HepG2 (cell line): ENCODE measurements at regions not wholly inside any gene's neighbourhood (a gene's known extent, or its start where the extent isn't known, plus 50 kb on each side); places are given as distances from the start of the nearest gene placed in this dataset.

Source experiments
- ATAC-seq: fragments of 200-7000 bp; cut with Tn5 transposase; 3 replicates; pipeline ENCODE4 v1.9.1; 2020; ENCODE audit warnings: mild to moderate bottlenecking, moderate library complexity
- BruUV-seq: library from RNA; stranded (reverse); fragments of 400-500 nt; replicated peaks from 2 replicates; lab custom pipeline; 2021; lab: Mats Ljungman, UMichigan
- CTCF ChIA-PET: fragments of 300-600 bp; formaldehyde crosslinking; extraction: SDS; loops from one replicate; lab custom pipeline; 2021; ENCODE audit warnings: low total read pairs, inconsistent platforms, low intra/inter-chr PET ratio; lab: Yijun Ruan, JAX
- POLR2A ChIA-PET: fragments of 350-600 bp; sonication (Branson Sonifier 250); formaldehyde crosslinking; loops from one replicate; lab custom pipeline; 2020; ENCODE audit warnings: antibody characterized with exemption, inconsistent platforms; lab: Yijun Ruan, JAX
- DNase-seq: peaks from one replicate; pipeline ENCODE4 v3.0.0-alpha.2; 2015; ENCODE audit warnings: low spot score
- FAIRE-seq: peaks from 3 replicates; lab custom pipeline; 2011; peaks lifted over from hg19 to GRCh38; lab: Jason Lieb, UNC
- H2AFZ ChIP-seq: one replicate; pipeline ENCODE4 v1.6.1; 2011; ENCODE audit warnings: low read length, inconsistent platforms
- H3K27ac ChIP-seq: fragments of 300-600 bp; 3 replicates; pipeline ENCODE4 v1.8.0; 2011; ENCODE audit warnings: mixed run types, mild to moderate bottlenecking, mixed read lengths, low read length, inconsistent platforms; ENCODE audit not compliant: insufficient read depth; ENCODE audit errors: extremely low read length
- H3K27me3 ChIP-seq, 2 experiments: fragments of 200-600 bp in 1 of 2; 2 replicates in 1 of 2; 3 replicates in 1 of 2; pipeline versions ENCODE4 v1.6.0 to v1.8.0; 2011; ENCODE audit warnings: low read length in 2 of 2, mild to moderate bottlenecking in 2 of 2, moderate library complexity in 2 of 2, inconsistent platforms in 1 of 2; ENCODE audit not compliant: insufficient read depth in 2 of 2, control insufficient read depth in 1 of 2
- H3K36me3 ChIP-seq, 2 experiments: fragments of 200-600 bp in 1 of 2; replicated peaks in 1 of 2; 2 replicates in 1 of 2; 3 replicates in 1 of 2; pipeline versions ENCODE4 v1.5.1 to v1.8.0; 2011; ENCODE audit warnings: low read length in 2 of 2, inconsistent platforms in 1 of 2; ENCODE audit not compliant: insufficient read depth in 2 of 2, control insufficient read depth in 1 of 2
- H3K4me1 ChIP-seq: 2 replicates; pipeline ENCODE4 v1.5.1; 2012; ENCODE audit warnings: low read length, inconsistent platforms; ENCODE audit not compliant: insufficient read depth
- H3K4me2 ChIP-seq: 2 replicates; pipeline ENCODE4 v1.6.0; 2011; ENCODE audit warnings: low read depth, low read length, inconsistent platforms
- H3K4me3 ChIP-seq, 3 experiments: fragments of 200-600 bp in 1 of 3; sonication (generic), shearing (Covaris generic) in 1 of 3; replicated peaks in 1 of 3; 2 replicates each; pipeline ENCODE4 v1.5.1; 2011 to 2016; ENCODE audit warnings: low read length in 3 of 3, inconsistent platforms in 2 of 3, low read depth in 2 of 3, mild to moderate bottlenecking in 2 of 3, control low read depth in 1 of 3, mixed read lengths in 1 of 3; ENCODE audit not compliant: insufficient read depth in 1 of 3
- H3K79me2 ChIP-seq: one replicate; pipeline ENCODE4 v1.6.1; 2011; ENCODE audit warnings: low read length, inconsistent platforms; ENCODE audit not compliant: insufficient read depth
- H3K9ac ChIP-seq: 2 replicates; pipeline ENCODE4 v1.6.0; 2011; ENCODE audit warnings: mild to moderate bottlenecking, low read depth, low read length, inconsistent platforms; ENCODE audit not compliant: insufficient read depth
- H3K9me3 ChIP-seq: 2 replicates; pipeline ENCODE4 v1.5.1; 2012; ENCODE audit warnings: mild to moderate bottlenecking, low read length
- H4K20me1 ChIP-seq: 2 replicates; pipeline ENCODE4 v1.6.0; 2011; ENCODE audit warnings: inconsistent platforms, mild to moderate bottlenecking, low read length, moderate library complexity; ENCODE audit not compliant: insufficient read depth
- HNRNPUL1 ChIP-seq: fragments of 200-400 bp; formaldehyde crosslinking; IDR thresholded peaks from 2 replicates; pipeline ENCODE4 v1.6.1; 2017; ENCODE audit warnings: low read depth, mild to moderate bottlenecking, low read length, moderate library complexity
- KDM2A ChIP-seq: sonication (generic); formaldehyde crosslinking; IDR thresholded peaks from 2 replicates; pipeline ENCODE4 v1.4.0; 2020; ENCODE audit warnings: low read depth, missing genetic modification reagents, borderline replicate concordance
- MLLT10 ChIP-seq: sonication (generic); formaldehyde crosslinking; IDR thresholded peaks from 2 replicates; pipeline ENCODE4 v1.4.0; 2020; ENCODE audit warnings: missing genetic modification reagents
- NPAS2 ChIP-seq: sonication (generic); formaldehyde crosslinking; IDR thresholded peaks from 2 replicates; pipeline ENCODE4 v1.8.0; 2022; ENCODE audit warnings: mild to moderate bottlenecking, missing genetic modification reagents, borderline replicate concordance
- PBX3 ChIP-seq: sonication (generic); formaldehyde crosslinking; IDR thresholded peaks from 2 replicates; pipeline ENCODE4 v1.8.1; 2023; ENCODE audit warnings: missing genetic modification reagents, inconsistent platforms, borderline replicate concordance
- RARG ChIP-seq: sonication (generic); formaldehyde crosslinking; IDR thresholded peaks from 2 replicates; pipeline ENCODE4 v1.4.0; 2020; ENCODE audit warnings: low read depth, mild to moderate bottlenecking, missing genetic modification reagents
- STAG1 ChIP-seq: sonication (generic); formaldehyde crosslinking; IDR thresholded peaks from 2 replicates; pipeline ENCODE4 v1.4.0; 2020; ENCODE audit warnings: missing genetic modification reagents
- ZBTB33 ChIP-seq: sonication (generic); formaldehyde crosslinking; IDR thresholded peaks from 2 replicates; pipeline ENCODE4 v1.4.0; 2020; ENCODE audit warnings: missing genetic modification reagents
- ZBTB46 ChIP-seq: sonication (generic); formaldehyde crosslinking; IDR thresholded peaks from 2 replicates; pipeline ENCODE4 v1.4.0; 2020; ENCODE audit warnings: mild to moderate bottlenecking, missing genetic modification reagents, borderline replicate concordance
- ZNF660 ChIP-seq: sonication (generic); formaldehyde crosslinking; IDR thresholded peaks from 2 replicates; pipeline ENCODE4 v1.5.1; 2020; ENCODE audit warnings: mild to moderate bottlenecking, low read depth, missing genetic modification reagents, borderline replicate concordance
- ZNF713 ChIP-seq: sonication (generic); formaldehyde crosslinking; IDR thresholded peaks from 2 replicates; pipeline ENCODE4 v1.4.0; 2020; ENCODE audit warnings: mild to moderate bottlenecking, missing genetic modification reagents
- WGBS: methylation state at CpG from one replicate; pipeline ENCODE4 v1.1.6; 2017; ENCODE audit warnings: low lambda C conversion rate; 5-methylcytosine and 5-hydroxymethylcytosine counted together
- in situ Hi-C: cut with HindIII; loops from 2 replicates; pipeline ENCODE4 v1.10.0; 2017; ENCODE audit warnings: low pct_unique_long_range_greater_than_20kb; ENCODE audit not compliant: extremely low pct_ligation_motif_present
- intact Hi-C: fragments of 100-400 bp; cut with micrococcal nuclease; formaldehyde crosslinking; loops from one replicate; pipeline ENCODE4 v1.10.0; 2022; ENCODE audit not compliant: unreplicated experiment
- TF ChIP-seq, protein P1 (sequence below): sonication (generic); formaldehyde crosslinking; IDR thresholded peaks from 2 replicates; pipeline ENCODE4 v1.5.0; 2020; ENCODE audit warnings: mild to moderate bottlenecking, missing genetic modification reagents, borderline replicate concordance
- TF ChIP-seq, protein P2 (sequence below): sonication (generic); formaldehyde crosslinking; IDR thresholded peaks from 2 replicates; pipeline ENCODE4 v1.5.0; 2020; ENCODE audit warnings: missing genetic modification reagents

GRCh38 chr12:91320999-91321398, 138.4 kb upstream of the DCN start (continued):
- TF ChIP-seq ZBTB33 (CRISPR knock-in tag) (no peak), ZBTB46 (no peak), MLLT10 (no peak), ZNF660 (CRISPR knock-in tag) (no peak)
- TF ChIP-seq, protein P1, sequence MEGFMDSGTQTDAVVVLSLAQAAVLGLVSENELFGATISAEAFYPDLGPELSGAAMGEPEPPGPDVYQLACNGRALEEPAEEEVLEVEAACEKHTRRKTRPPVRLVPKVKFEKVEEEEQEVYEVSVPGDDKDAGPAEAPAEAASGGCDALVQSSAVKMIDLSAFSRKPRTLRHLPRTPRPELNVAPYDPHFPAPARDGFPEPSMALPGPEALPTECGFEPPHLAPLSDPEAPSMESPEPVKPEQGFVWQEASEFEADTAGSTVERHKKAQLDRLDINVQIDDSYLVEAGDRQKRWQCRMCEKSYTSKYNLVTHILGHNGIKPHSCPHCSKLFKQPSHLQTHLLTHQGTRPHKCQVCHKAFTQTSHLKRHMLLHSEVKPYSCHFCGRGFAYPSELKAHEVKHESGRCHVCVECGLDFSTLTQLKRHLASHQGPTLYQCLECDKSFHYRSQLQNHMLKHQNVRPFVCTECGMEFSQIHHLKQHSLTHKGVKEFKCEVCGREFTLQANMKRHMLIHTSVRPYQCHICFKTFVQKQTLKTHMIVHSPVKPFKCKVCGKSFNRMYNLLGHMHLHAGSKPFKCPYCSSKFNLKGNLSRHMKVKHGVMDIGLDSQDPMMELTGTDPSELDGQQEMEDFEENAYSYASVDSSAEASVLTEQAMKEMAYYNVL (CRISPR knock-in tag), result no peak

DNA sequence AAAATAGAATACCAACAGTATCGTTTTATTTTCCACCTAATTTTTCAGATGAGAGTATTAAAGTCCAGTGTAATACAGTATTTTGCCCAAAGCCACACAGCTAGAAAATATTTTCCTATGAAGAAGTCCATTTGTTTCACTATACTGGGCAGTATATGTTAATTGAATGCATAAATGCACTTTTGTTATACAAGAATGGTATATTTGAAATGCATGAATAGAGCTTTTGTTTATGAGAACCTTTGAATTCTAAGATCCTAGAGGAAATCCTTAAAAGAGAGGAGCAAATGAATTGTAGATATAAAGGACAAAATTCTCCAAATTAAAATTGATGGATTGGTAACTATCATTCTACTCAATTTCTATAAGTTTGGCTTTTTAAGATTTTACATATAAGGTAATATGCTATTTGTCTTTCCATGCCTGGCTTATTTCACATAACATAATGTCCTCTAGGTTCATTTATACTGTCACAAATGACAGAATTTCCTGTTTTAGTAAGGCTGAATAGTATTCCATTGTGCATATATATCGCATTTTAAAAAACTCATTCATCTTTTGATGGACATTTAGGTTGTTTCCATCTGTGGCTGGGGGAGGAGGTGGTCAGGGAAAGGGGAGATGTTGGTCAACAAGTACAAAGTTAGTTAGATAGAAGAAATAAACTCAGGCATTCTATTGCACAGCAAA, 136.6 kb upstream of the DCN start:
- no TSS peak for BruUV-seq
- no peak for FAIRE-seq
- TF ChIP-seq, protein P2, sequence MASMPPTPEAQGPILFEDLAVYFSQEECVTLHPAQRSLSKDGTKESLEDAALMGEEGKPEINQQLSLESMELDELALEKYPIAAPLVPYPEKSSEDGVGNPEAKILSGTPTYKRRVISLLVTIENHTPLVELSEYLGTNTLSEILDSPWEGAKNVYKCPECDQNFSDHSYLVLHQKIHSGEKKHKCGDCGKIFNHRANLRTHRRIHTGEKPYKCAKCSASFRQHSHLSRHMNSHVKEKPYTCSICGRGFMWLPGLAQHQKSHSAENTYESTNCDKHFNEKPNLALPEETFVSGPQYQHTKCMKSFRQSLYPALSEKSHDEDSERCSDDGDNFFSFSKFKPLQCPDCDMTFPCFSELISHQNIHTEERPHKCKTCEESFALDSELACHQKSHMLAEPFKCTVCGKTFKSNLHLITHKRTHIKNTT, result no peak
- no peak for TF ChIP-seq NPAS2
- no peak for TF ChIP-seq HNRNPUL1
- TF ChIP-seq PBX3 (CRISPR knock-in tag), result no peak
- TF ChIP-seq ZNF713 (CRISPR knock-in tag), result no peak
- no peak for TF ChIP-seq RARG (CRISPR knock-in tag)
- no peak for TF ChIP-seq STAG1 (CRISPR knock-in tag)
- no peak for TF ChIP-seq KDM2A (CRISPR knock-in tag)

More for the DNA sequence above, 136.6 kb upstream of the DCN start:
- Histone ChIP-seq H3K9ac (no peak overlapping the region), H3K27ac (no peak overlapping the region), H3K36me3 (no peaks in the 10 kb centered on the region), H3K4me3 (no peak overlapping the region), H3K9me3 (no peaks in the 10 kb centered on the region), H4K20me1 (no peaks in the 10 kb centered on the region), H2AFZ (no peak overlapping the region), H3K4me1 (no peaks in the 10 kb centered on the region), H3K4me2 (no peak overlapping the region), H3K79me2 (no peaks in the 10 kb centered on the region), H3K27me3 (no peaks in the 10 kb centered on the region; a peak in 1 of 5 replicates)
- ATAC-seq, result no peak
- in situ Hi-C loops (no loop called here), intact Hi-C loops (no loop called here)
- ChIA-PET POLR2A (no interaction called here), CTCF (no interaction called here)
- no peak for DNase-seq
- WGBS, result 0% methylated on average over 2 of the region's 2 CpGs
